GM12878 (cell line): ENCODE measurements at regions not wholly inside any gene's neighbourhood (a gene's known extent, or its start where the extent isn't known, plus 50 kb on each side); places are given as distances from the start of the nearest gene placed in this dataset.

Experiments used
- CREM ChIP-seq: IDR thresholded peaks from 2 replicates; pipeline ENCODE4 v1.6.1; 2014; ENCODE audit warnings: antibody characterized with exemption, low read depth
- CTCF ChIP-seq, 3 experiments: IDR thresholded peaks in 2 of 3; conservative IDR thresholded peaks in 1 of 3; 2 replicates each; pipeline ENCODE4 v1.5.1; 2011; ENCODE audit warnings: low read depth in 3 of 3, low read length in 3 of 3, mild to moderate bottlenecking in 3 of 3, control low read depth in 2 of 3, moderate library complexity in 2 of 3, inconsistent platforms in 1 of 3, mixed read lengths in 1 of 3; ENCODE audit not compliant: control insufficient read depth in 2 of 3, insufficient read depth in 1 of 3; ENCODE audit errors: extremely low read depth in 1 of 3
- MTA3 ChIP-seq: IDR thresholded peaks from 2 replicates; pipeline ENCODE4 v1.6.1; 2012; ENCODE audit warnings: low read length, inconsistent platforms, borderline replicate concordance
- NRF1 ChIP-seq: conservative IDR thresholded peaks from 2 replicates; pipeline ENCODE4 v1.6.1; 2011; ENCODE audit warnings: mild to moderate bottlenecking, low read depth, low read length, improper control_type of control experiment
- POLR2A ChIP-seq: IDR thresholded peaks from 2 replicates; pipeline ENCODE4 v1.6.1; 2011; ENCODE audit warnings: low read depth, mild to moderate bottlenecking, low read length
- POLR2AphosphoS5 ChIP-seq: IDR thresholded peaks from 2 replicates; pipeline ENCODE4 v1.6.1; 2011; ENCODE audit warnings: mild to moderate bottlenecking, low read length, inconsistent platforms
- RCOR1 ChIP-seq: conservative IDR thresholded peaks from 2 replicates; pipeline ENCODE4 v1.6.1; 2012; ENCODE audit warnings: low read depth, low read length, improper control_type of control experiment
- SKIL ChIP-seq: fragments of 450-650 bp; IDR thresholded peaks from 2 replicates; pipeline ENCODE4 v1.6.1; 2017; ENCODE audit warnings: mild to moderate bottlenecking, low read depth, inconsistent platforms; ENCODE audit not compliant: poor library complexity, severe bottlenecking

- no peak for TF ChIP-seq CREM
- TF ChIP-seq CTCF (IDR thresholded peaks at IDR 0.05 in 2 of 3, conservative IDR thresholded peaks at IDR 0.05 in 1 of 3; ENCODE audit: control insufficient read depth in 2 of 3, extremely low read depth in 1 of 3, insufficient read depth in 1 of 3, low read depth in 3 of 3, low read length in 3 of 3): no peak
- TF ChIP-seq POLR2AphosphoS5: no peak
- TF ChIP-seq SKIL: no peak
- no peak for TF ChIP-seq POLR2A
- no peak for TF ChIP-seq NRF1
- TF ChIP-seq MTA3: no peak
- no peak for TF ChIP-seq RCOR1
Measured at GRCh38 chr13:104309431-104309830, 1243.2 kb upstream of the SLC10A2 start.
